GM12865 (cell line): ENCODE measurements at regions not wholly inside any gene's neighbourhood (a gene's known extent, or its start where the extent isn't known, plus 50 kb on each side); places are given as distances from the start of the nearest gene placed in this dataset.

Experiments
- DNase-seq: peaks from one replicate; pipeline ENCODE4 v3.0.0; 2010; ENCODE audit warnings: low read depth
- H3K4me3 ChIP-seq: 2 replicates; pipeline ENCODE4 v1.5.1; 2011; ENCODE audit warnings: mild to moderate bottlenecking, low read depth, low read length, control low read depth
- TF ChIP-seq, protein P1 (sequence below): IDR thresholded peaks from 2 replicates; pipeline ENCODE4 v1.5.1; 2011; ENCODE audit warnings: low read length, control low read depth, low read depth, inconsistent platforms; ENCODE audit not compliant: insufficient read depth; ENCODE audit errors: missing control alignments

DNA sequence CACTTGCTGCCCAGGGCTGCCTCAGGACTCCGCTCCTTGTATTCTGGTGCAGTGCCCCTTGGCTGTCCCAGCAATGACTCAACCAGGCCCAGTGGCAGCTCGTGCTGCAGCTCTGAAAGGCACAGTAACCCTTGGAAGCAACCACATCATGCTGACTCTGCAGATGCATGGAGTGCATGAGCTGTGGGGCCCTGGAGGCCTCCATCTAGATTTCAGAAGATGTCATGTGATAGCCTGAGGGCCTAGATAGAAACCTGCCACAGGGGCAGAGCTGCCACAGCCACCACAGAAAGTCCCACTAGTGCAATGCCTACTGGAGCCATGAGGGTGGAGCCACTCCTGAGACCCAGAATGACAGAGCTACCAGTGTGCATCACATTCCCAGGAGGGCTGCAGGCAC, 117.1 kb upstream of the SMAD3 start:
- DNase-seq, result peak; percentile 24
- no peak overlapping the region for H3K4me3 ChIP-seq
- TF ChIP-seq, protein P1, sequence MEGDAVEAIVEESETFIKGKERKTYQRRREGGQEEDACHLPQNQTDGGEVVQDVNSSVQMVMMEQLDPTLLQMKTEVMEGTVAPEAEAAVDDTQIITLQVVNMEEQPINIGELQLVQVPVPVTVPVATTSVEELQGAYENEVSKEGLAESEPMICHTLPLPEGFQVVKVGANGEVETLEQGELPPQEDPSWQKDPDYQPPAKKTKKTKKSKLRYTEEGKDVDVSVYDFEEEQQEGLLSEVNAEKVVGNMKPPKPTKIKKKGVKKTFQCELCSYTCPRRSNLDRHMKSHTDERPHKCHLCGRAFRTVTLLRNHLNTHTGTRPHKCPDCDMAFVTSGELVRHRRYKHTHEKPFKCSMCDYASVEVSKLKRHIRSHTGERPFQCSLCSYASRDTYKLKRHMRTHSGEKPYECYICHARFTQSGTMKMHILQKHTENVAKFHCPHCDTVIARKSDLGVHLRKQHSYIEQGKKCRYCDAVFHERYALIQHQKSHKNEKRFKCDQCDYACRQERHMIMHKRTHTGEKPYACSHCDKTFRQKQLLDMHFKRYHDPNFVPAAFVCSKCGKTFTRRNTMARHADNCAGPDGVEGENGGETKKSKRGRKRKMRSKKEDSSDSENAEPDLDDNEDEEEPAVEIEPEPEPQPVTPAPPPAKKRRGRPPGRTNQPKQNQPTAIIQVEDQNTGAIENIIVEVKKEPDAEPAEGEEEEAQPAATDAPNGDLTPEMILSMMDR, result no peak

DNA sequence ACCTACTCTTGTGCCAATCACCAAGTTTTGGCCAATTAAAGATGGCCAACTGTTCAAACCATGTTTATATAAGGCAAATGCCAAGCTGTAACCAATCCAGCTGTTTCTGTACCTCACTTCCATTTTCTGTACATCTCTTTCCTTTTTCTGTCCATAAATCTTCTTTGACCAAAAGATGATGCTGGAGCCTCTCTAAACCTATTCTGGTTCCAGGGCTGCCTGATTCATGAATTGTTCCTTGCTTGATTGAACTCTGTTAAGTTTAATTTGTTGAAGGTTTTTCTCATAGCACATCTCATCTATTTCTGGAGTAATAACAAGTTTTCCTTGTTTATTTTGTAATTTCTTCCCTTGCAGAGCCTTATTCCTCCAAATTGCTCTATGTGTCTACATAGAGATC, 115.3 kb upstream of the SMAD3 start:
- no peak for DNase-seq
- TF ChIP-seq, protein P1, result no peak
- H3K4me3 ChIP-seq, result no peak overlapping the region

DNA sequence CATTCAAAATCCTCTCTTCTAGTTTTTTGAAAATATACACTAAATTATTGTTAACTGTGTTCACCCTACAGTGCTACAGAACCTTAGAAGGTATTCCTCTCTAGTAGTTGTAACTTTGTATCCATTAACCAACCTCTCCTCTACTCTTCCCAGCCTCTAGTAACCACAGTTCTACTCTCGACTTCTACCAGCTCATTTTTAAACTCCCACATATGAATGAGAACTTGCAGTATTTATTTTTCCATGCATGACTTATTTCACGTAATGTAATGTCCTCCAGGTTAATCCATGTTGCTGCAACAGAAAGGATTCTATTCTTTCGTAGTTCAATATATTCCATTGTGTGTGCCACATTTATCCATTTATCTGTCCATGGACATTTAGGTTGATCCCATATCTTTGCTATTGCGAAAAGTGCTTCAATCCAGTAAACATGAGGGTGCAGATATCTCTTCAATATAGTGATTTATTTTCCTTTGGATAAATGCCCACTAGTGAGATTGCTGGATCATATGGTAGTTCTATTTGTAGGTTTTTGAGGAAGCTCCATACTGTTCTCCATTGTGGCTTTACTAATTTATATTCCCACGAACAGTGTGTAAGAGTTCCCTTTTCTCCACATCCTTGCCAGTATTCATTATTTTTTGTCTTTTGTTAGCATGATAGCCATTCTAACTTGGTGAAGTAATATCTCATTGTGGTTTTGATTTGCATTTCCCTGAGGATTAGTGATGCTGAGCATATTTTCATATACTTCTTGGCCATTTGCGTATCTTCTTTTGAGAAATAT, 113.7 kb upstream of the SMAD3 start:
- H3K4me3 ChIP-seq, result no peak overlapping the region
- TF ChIP-seq, protein P1, result no peak
- DNase-seq, result no peak

DNA sequence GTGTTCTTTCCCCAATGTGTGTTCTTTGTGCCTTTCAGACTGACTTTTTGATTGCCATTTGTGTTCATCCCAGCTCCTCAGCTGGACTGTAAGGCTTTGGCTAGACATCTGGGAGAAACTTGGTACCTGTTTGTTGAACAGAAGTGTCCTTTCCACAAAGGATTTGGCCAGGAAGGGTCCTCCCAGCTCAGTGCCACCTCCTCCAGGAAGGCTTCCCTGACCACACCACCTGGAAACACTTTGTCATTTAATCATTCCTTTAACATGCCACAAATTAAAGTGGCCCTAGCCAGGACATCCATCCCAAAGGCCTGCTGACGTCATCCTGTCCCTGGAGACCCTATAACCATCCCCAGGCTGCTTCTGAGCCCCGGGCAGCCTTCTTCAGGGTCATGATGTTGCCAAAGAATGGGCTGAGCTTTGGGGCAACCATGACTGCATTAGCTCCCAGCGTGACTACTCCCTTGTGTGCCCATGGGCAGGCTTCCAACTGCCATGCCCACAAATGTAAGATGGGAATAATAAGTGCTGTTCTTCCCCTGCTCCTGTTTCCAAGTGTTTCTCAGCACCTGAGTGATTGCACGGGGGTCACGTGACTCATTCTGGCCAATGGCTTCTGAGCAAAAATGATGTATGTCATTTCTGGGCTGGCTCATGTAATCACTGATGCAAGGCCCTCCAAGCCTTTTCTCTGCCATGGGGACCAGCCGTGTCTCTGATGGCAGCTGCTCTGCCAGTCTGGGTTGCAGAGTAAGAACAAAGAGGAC, 112.5 kb upstream of the SMAD3 start:
- TF ChIP-seq, protein P1, result no peak
- H3K4me3 ChIP-seq, result no peak overlapping the region
- no peak for DNase-seq

DNA sequence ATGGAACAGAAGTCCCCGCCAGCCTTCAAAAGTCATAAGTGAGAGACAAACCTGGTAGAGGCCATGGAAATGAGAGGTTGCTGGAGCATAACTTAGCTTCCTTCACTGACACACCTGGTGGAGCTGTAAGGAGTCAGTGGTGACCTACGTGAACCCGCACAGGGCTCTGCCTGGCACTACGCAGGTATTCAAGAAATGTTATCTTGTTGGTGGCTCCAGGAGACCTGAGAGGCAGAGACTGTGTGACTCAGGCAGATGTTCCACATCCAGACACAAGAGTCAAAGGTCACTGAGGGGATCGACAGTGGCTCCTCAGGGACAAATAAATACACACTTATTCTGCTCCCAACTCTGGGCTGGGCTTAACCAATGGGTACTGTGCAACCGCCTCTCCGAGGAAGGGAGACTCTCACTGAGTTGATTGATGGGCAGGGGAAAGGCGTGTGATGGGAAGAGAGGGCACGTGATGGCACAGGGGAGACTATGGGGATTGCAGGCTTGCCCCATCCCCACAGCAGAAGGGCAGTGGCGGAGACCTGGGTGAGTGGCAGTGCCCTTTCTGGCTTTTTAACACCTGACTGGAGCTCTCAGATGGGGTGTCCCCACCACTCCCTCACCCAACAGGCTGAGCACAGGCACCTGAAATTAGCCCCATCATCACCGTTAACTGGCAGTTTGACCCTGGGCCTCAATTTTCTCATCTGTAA, 111.7 kb upstream of the SMAD3 start:
- DNase-seq, result no peak
- no peak overlapping the region for H3K4me3 ChIP-seq
- TF ChIP-seq, protein P1, result no peak

DNA sequence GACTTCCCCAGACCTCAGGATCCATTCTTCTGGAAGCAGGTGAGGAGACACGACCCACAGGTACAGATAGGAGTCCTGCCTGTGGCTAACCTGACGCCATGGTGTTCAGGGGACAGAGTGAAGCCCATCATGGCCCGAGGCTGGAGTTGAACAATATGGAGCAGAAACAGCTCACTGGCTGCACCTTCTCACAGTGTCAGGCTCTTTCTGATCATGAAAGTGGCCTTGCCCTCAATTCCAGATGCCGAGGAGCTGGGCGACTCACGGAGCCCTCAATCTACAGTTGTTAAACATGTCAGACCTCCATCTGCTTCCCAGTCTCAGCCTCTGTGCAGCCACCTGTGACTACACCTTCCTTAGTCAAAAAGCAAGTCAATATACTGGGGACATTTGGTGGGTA, 110.8 kb upstream of the SMAD3 start:
- DNase-seq, result no peak
- H3K4me3 ChIP-seq, result no peak overlapping the region
- TF ChIP-seq, protein P1, result no peak
